GM13976 (cell line): ENCODE measurements at regions not wholly inside any gene's neighbourhood (a gene's known extent, or its start where the extent isn't known, plus 50 kb on each side); places are given as distances from the start of the nearest gene placed in this dataset.

ENCODE experiments used
- DNase-seq: peaks from one replicate; pipeline ENCODE4 v3.0.0; 2012; ENCODE audit warnings: low spot score
- in situ Hi-C: fragments of 300-500 bp; cut with MboI; formaldehyde crosslinking; loops from one replicate; pipeline ENCODE4 v1.12.0; 2022; ENCODE audit warnings: low sequenced_read_pairs, mixed read lengths, inconsistent platforms; ENCODE audit not compliant: unreplicated experiment
- TF ChIP-seq, protein P1 (sequence below): IDR thresholded peaks from 2 replicates; pipeline ENCODE4 v1.5.1; 2012; ENCODE audit warnings: borderline replicate concordance, mild to moderate bottlenecking; ENCODE audit not compliant: insufficient read depth; ENCODE audit errors: extremely low read depth, missing control alignments, control extremely low read depth

DNA sequence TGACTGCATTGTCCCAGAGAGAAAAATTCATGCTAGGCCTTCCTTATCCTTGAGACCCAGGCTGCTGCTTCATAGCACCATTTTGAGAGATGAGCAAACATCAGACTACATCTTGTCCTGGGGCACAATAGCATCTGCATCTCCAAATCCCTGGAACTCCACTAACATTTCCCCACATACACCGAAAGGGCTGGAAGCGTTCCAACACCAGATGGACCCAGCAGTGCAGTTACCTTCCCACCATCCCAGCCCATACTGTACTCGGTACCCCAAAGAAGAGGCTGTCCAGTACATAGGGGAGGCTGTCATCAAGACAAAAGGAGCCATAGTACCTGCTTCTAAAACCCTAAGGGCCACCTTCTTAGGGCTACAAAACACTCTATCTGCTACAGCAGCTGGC lies 547.2 kb upstream of the CHORDC1 start:
- in situ Hi-C loops = no loop called here
- TF ChIP-seq, protein P1, sequence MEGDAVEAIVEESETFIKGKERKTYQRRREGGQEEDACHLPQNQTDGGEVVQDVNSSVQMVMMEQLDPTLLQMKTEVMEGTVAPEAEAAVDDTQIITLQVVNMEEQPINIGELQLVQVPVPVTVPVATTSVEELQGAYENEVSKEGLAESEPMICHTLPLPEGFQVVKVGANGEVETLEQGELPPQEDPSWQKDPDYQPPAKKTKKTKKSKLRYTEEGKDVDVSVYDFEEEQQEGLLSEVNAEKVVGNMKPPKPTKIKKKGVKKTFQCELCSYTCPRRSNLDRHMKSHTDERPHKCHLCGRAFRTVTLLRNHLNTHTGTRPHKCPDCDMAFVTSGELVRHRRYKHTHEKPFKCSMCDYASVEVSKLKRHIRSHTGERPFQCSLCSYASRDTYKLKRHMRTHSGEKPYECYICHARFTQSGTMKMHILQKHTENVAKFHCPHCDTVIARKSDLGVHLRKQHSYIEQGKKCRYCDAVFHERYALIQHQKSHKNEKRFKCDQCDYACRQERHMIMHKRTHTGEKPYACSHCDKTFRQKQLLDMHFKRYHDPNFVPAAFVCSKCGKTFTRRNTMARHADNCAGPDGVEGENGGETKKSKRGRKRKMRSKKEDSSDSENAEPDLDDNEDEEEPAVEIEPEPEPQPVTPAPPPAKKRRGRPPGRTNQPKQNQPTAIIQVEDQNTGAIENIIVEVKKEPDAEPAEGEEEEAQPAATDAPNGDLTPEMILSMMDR = no peak
- DNase-seq = no peak

DNA sequence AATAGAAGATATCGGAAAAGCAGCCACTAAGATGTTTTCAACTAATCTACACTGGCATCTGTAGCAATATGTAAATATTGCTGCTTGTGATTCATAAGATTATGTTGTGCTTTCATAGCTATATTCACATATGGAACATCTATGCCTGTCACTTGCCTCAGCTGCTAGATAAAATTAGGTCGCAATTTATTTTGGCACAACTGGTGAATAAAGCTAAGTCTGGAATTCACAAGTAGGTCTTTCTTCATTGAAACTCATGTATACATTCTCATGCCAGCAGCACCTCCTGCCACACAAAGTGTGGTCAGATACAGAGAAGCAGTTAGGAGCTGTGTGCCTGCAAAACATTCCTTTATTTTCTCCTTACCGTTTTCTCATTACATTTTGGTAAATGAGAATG lies 543.3 kb upstream of the CHORDC1 start:
- no peak for DNase-seq
- TF ChIP-seq, protein P1 = no peak
- in situ Hi-C loops = no loop called here

DNA sequence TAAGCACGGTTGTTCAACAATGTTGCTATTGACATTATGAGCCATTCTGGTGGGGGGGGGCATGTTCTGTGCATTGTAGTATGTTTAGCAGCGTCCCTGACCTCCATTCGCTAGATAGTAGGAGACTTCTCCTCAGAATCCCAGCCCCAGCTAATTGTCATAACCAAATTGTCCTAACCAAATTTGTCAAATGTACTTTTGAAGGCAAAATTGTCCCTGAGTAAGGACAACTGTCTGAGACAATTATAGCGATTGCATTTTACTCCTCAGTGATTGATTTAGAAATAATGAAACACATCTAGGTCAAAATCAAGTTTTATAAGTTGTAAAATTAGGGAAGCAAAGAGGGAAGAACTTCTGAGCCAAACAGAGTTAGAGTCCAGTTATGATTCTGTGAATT lies 541.8 kb upstream of the CHORDC1 start:
- in situ Hi-C loops = no loop called here
- no peak for DNase-seq
- TF ChIP-seq, protein P1 = no peak

DNA sequence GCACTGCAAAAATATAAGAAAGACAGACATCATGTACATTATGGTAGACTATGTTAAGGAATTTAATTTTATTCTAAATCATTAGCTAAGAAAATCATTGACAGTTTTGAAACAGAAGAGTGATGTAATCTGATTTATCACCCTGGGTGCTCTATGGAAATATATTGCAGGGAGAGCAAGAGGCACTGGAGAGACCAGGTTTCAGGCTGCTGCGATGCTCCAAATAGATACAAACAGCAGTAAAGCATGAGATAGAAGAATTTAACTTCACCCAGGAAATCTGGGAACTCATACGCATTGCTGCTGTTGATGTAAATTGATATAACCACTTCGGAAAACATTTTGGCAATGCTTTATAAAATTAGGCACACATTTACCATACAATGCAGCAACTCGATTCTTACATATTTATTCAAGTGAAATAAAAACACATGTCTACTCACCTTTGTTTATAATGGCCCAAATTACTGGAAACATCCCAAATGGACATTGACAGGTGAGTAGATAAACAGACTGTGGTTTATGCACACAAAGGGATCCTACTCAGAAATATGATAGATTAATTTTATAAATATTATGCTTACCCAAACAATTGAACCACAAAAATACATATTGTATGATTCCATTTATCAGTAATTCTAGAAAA lies 535.1 kb upstream of the CHORDC1 start:
- TF ChIP-seq, protein P1 = no peak
- no peak for DNase-seq
- in situ Hi-C loops = no loop called here

DNA sequence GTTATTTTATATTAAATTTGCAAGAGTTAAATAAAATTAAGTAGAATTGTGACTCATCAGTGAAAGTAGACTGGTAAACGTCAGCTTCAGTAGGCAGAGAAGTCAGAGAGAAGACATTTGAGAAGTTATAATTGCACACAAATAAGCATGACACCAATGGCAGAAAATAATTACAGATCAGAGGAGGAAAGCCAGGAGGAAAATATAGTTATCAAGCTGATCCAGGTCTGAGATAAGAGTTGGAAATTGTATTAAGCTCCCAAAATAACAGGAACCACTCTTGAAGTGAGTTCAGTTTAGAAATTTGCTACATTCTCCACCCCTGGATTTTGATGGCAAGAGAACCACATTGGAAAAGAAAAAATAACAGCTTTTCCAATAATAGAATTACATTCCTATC lies 533.8 kb upstream of the CHORDC1 start:
- TF ChIP-seq, protein P1 = no peak
- in situ Hi-C loops = no loop called here
- no peak for DNase-seq

DNA sequence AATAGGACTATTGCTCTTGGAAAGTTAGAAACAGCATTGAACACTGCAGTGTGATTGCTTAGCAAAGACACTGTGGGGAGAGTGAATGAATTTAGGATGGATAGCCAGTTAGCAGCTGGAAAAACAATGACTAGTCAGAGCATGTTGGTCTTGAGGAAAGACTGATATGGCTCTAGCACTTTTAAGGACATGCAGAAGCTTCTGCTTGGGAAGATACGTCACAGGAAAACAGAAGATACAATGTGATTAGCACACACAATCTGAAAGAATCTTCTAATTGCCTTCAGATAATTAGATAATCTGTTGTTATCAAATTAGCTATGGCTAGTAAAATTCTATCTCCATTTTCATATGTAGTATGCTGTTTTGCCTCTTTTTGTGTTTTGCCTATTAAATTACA lies 530.7 kb upstream of the CHORDC1 start:
- no peak for DNase-seq
- TF ChIP-seq, protein P1 = no peak
- in situ Hi-C loops = no loop called here
